Breast epithelium (tissue), 3 donors: ENCODE measurements at regions not wholly inside any gene's neighbourhood (a gene's known extent, or its start where the extent isn't known, plus 50 kb on each side); places are given as distances from the start of the nearest gene placed in this dataset.

ENCODE experiments used
- POLR2A ChIP-seq: fragments of 450-650 bp; IDR thresholded peaks from one replicate; pipeline ENCODE4 v1.6.1; 2016; ENCODE audit warnings: antibody characterized with exemption, mild to moderate bottlenecking, moderate library complexity
- POLR2AphosphoS5 ChIP-seq, 3 donors: sonication (generic); formaldehyde crosslinking; IDR thresholded peaks; one replicate each; pipeline ENCODE4 v1.6.1; 2017; ENCODE audit warnings: antibody characterized with exemption in 3 of 3
- TF ChIP-seq, protein P1 (sequence below), 3 donors: fragments of 450-650 bp; IDR thresholded peaks; one replicate each; pipeline ENCODE4 v1.5.1; 2016 to 2017; ENCODE audit warnings: antibody characterized with exemption in 3 of 3, mild to moderate bottlenecking in 3 of 3, moderate library complexity in 3 of 3

DNA sequence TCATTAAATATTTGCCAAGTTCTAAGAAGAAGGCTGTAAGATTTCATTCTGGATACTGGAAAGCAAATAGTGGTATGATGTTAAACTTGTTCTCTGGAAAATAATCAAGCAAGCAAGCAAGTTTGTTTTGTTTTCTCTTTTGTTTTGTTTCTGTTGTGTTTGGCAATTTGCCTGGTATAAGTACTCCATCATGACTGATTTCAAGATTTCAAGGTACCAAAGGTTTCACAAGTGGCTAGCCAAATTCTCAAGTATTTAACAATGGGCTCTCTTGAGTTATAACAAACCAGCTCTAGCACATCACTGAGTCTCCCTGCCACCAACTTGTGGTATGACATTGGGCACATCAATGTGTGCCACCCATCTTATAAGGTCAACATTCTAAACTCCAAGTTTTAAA, 151.7 kb upstream of the IGFBP3 start:
- TF ChIP-seq, protein P1, sequence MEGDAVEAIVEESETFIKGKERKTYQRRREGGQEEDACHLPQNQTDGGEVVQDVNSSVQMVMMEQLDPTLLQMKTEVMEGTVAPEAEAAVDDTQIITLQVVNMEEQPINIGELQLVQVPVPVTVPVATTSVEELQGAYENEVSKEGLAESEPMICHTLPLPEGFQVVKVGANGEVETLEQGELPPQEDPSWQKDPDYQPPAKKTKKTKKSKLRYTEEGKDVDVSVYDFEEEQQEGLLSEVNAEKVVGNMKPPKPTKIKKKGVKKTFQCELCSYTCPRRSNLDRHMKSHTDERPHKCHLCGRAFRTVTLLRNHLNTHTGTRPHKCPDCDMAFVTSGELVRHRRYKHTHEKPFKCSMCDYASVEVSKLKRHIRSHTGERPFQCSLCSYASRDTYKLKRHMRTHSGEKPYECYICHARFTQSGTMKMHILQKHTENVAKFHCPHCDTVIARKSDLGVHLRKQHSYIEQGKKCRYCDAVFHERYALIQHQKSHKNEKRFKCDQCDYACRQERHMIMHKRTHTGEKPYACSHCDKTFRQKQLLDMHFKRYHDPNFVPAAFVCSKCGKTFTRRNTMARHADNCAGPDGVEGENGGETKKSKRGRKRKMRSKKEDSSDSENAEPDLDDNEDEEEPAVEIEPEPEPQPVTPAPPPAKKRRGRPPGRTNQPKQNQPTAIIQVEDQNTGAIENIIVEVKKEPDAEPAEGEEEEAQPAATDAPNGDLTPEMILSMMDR (IDR thresholded peaks at IDR 0.05): no peak
- no peak for TF ChIP-seq POLR2A
- TF ChIP-seq POLR2AphosphoS5 (IDR thresholded peaks at IDR 0.05): no peak
